SU-DHL-6 (cell line): ENCODE measurements at regions not wholly inside any gene's neighbourhood (a gene's known extent, or its start where the extent isn't known, plus 50 kb on each side); places are given as distances from the start of the nearest gene placed in this dataset.

Experiments used
- H2AFZ ChIP-seq: fragments of 200-600 bp; sonication (generic); 2 replicates; pipeline ENCODE4 v1.6.1; 2014; ENCODE audit warnings: low read depth, mild to moderate bottlenecking, moderate library complexity, mixed read lengths, antibody characterized with exemption, low read length; ENCODE audit not compliant: severe bottlenecking
- H3F3A ChIP-seq: fragments of 200-600 bp; shearing (Covaris generic); 2 replicates; pipeline ENCODE4 v1.6.0; 2016; ENCODE audit warnings: antibody characterized with exemption, mild to moderate bottlenecking; ENCODE audit not compliant: insufficient read depth
- H3K27ac ChIP-seq: fragments of 200-600 bp; sonication (generic); 2 replicates; pipeline ENCODE4 v1.5.1; 2016; ENCODE audit warnings: low read depth, mild to moderate bottlenecking, low read length, moderate library complexity, mixed read lengths
- H3K27me3 ChIP-seq: fragments of 200-600 bp; sonication (generic), shearing (Covaris generic); 2 replicates; pipeline ENCODE4 v1.6.0; 2014; ENCODE audit warnings: mild to moderate bottlenecking, low read length
- H3K36me3 ChIP-seq: fragments of 200-600 bp; sonication (generic); 2 replicates; pipeline ENCODE4 v1.6.1; 2014; ENCODE audit warnings: mild to moderate bottlenecking, low read length, mixed read lengths
- H3K4me2 ChIP-seq: fragments of 300-600, 200-600 bp; shearing (Covaris generic), sonication (generic); 2 replicates; pipeline ENCODE4 v1.6.0; 2014; ENCODE audit warnings: low read length, low read depth, mild to moderate bottlenecking; ENCODE audit not compliant: poor library complexity, severe bottlenecking
- H3K4me3 ChIP-seq: fragments of 200-600 bp; sonication (generic); 2 replicates; pipeline ENCODE4 v1.5.1; 2014; ENCODE audit warnings: antibody characterized with exemption, low read length, mild to moderate bottlenecking, mixed read lengths; ENCODE audit not compliant: insufficient read depth, poor library complexity, severe bottlenecking
- H3K79me2 ChIP-seq: fragments of 200-600 bp; sonication (generic); 2 replicates; pipeline ENCODE4 v1.6.1; 2014; ENCODE audit warnings: mild to moderate bottlenecking, low read length, moderate library complexity; ENCODE audit not compliant: insufficient read depth
- H3K9ac ChIP-seq: fragments of 200-600 bp; sonication (generic); 2 replicates; pipeline ENCODE4 v1.7.0; 2014; ENCODE audit warnings: mild to moderate bottlenecking, low read length
- H3K9me2 ChIP-seq: fragments of 200-600 bp; sonication (generic); replicated peaks from 2 replicates; pipeline ENCODE4 v1.6.1; 2014; ENCODE audit warnings: low read length; ENCODE audit not compliant: insufficient read depth
- H3K9me3 ChIP-seq: fragments of 200-600 bp; sonication (generic); 2 replicates; pipeline ENCODE4 v1.6.1; 2014; ENCODE audit warnings: low read length, mixed read lengths; ENCODE audit not compliant: insufficient read depth
- H4K20me1 ChIP-seq: fragments of 200-600 bp; sonication (generic); 2 replicates; pipeline ENCODE4 v1.6.1; 2014; ENCODE audit warnings: low read depth, mild to moderate bottlenecking, antibody characterized with exemption, low read length, moderate library complexity, mixed read lengths
- EZH2phosphoT487 ChIP-seq: fragments of 200-600 bp; sonication (generic), shearing (Covaris generic); conservative IDR thresholded peaks from 2 replicates; pipeline ENCODE4 v1.6.1; 2018; ENCODE audit warnings: mild to moderate bottlenecking, antibody characterized with exemption, low read length, moderate library complexity, mixed read lengths
- TF ChIP-seq, protein P1 (sequence below): fragments of 200-600 bp; sonication (generic); IDR thresholded peaks from one replicate; pipeline ENCODE4 v1.5.1; 2017; ENCODE audit warnings: antibody characterized with exemption, mild to moderate bottlenecking, low read length, moderate library complexity; ENCODE audit not compliant: insufficient read depth, poor library complexity, severe bottlenecking

GRCh38 chr7:88358881-88359280 lies 52.2 kb upstream of the STEAP4 start:
- no peak overlapping the region for H3K9ac ChIP-seq
- no peak overlapping the region for H3K27ac ChIP-seq
- TF ChIP-seq, protein P1, sequence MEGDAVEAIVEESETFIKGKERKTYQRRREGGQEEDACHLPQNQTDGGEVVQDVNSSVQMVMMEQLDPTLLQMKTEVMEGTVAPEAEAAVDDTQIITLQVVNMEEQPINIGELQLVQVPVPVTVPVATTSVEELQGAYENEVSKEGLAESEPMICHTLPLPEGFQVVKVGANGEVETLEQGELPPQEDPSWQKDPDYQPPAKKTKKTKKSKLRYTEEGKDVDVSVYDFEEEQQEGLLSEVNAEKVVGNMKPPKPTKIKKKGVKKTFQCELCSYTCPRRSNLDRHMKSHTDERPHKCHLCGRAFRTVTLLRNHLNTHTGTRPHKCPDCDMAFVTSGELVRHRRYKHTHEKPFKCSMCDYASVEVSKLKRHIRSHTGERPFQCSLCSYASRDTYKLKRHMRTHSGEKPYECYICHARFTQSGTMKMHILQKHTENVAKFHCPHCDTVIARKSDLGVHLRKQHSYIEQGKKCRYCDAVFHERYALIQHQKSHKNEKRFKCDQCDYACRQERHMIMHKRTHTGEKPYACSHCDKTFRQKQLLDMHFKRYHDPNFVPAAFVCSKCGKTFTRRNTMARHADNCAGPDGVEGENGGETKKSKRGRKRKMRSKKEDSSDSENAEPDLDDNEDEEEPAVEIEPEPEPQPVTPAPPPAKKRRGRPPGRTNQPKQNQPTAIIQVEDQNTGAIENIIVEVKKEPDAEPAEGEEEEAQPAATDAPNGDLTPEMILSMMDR: no peak
- no peak for TF ChIP-seq EZH2phosphoT487
- no peaks in the 10 kb centered on the region for H3K36me3 ChIP-seq
- H3K4me2 ChIP-seq: no peak overlapping the region
- no peaks in the 10 kb centered on the region for H3F3A ChIP-seq
- no peaks in the 10 kb centered on the region for H3K9me2 ChIP-seq
- H3K4me3 ChIP-seq: no peak overlapping the region
- H3K27me3 ChIP-seq: no peaks in the 10 kb centered on the region
- no peaks in the 10 kb centered on the region for H3K79me2 ChIP-seq
- no peaks in the 10 kb centered on the region for H4K20me1 ChIP-seq
- H2AFZ ChIP-seq: no peak overlapping the region
- H3K9me3 ChIP-seq: no peaks in the 10 kb centered on the region

- H3K9me3 ChIP-seq: no peaks in the 10 kb centered on the region
- H3K4me2 ChIP-seq: no peak overlapping the region
- H3K79me2 ChIP-seq: no peaks in the 10 kb centered on the region
- no peaks in the 10 kb centered on the region for H3F3A ChIP-seq
- no peak overlapping the region for H3K9ac ChIP-seq
- no peaks in the 10 kb centered on the region for H3K9me2 ChIP-seq
- no peak for TF ChIP-seq EZH2phosphoT487
- TF ChIP-seq, protein P1: no peak
- no peaks in the 10 kb centered on the region for H3K36me3 ChIP-seq
- H3K4me3 ChIP-seq: no peak overlapping the region
- no peak overlapping the region for H2AFZ ChIP-seq
- no peak overlapping the region for H3K27ac ChIP-seq
- no peaks in the 10 kb centered on the region for H3K27me3 ChIP-seq
- no peaks in the 10 kb centered on the region for H4K20me1 ChIP-seq
These were observed 51.8 kb upstream of the STEAP4 start for GRCh38 chr7:88358526-88358838.

GRCh38 chr7:88357781-88358525 lies 51.3 kb upstream of the STEAP4 start:
- H3K4me2 ChIP-seq: peak overlapping the region; percentile 26
- H3F3A ChIP-seq: no peaks in the 10 kb centered on the region
- no peaks in the 10 kb centered on the region for H3K9me2 ChIP-seq
- H3K27ac ChIP-seq: no peak overlapping the region
- H3K36me3 ChIP-seq: no peaks in the 10 kb centered on the region
- H3K27me3 ChIP-seq: no peaks in the 10 kb centered on the region
- H3K9ac ChIP-seq: no peak overlapping the region
- no peaks in the 10 kb centered on the region for H3K9me3 ChIP-seq
- no peaks in the 10 kb centered on the region for H4K20me1 ChIP-seq
- TF ChIP-seq, protein P1: peak; percentile 76
- no peak for TF ChIP-seq EZH2phosphoT487
- no peak overlapping the region for H2AFZ ChIP-seq
- H3K79me2 ChIP-seq: no peaks in the 10 kb centered on the region
- H3K4me3 ChIP-seq: no peak overlapping the region
